Endothelial cell of umbilical vein (primary cell): ENCODE measurements at regions not wholly inside any gene's neighbourhood (a gene's known extent, or its start where the extent isn't known, plus 50 kb on each side); places are given as distances from the start of the nearest gene placed in this dataset.

Source experiments
- BruUV-seq: library from RNA; stranded (reverse); fragments of 400-500 nt; replicated peaks from 2 replicates; lab custom pipeline; 2021; lab: Mats Ljungman, UMichigan
- CTCF ChIA-PET: fragments of 300-600, 350-600 bp; sonication (Branson Sonifier 250); formaldehyde crosslinking; loops from one replicate; lab custom pipeline; 2021; ENCODE audit warnings: antibody characterized with exemption, inconsistent platforms; lab: Charles Lee
- POLR2A ChIA-PET: fragments of 300-600, 350-600 bp; sonication (Branson Sonifier 250); formaldehyde crosslinking; loops from one replicate; lab custom pipeline; 2021; ENCODE audit warnings: antibody characterized with exemption, inconsistent platforms; lab: Charles Lee
- DNase-seq: peaks from one replicate; pipeline ENCODE4 v3.0.0-alpha.2; 2011; ENCODE audit warnings: low read depth, low spot score
- FAIRE-seq: peaks from 2 replicates; lab custom pipeline; 2011; peaks lifted over from hg19 to GRCh38; lab: Jason Lieb, UNC
- H2AFZ ChIP-seq: 2 replicates; pipeline ENCODE4 v1.6.0; 2012; ENCODE audit warnings: low read depth, low read length, control low read depth, inconsistent platforms
- H3K27ac ChIP-seq: 2 replicates; pipeline ENCODE4 v1.5.1; 2011; ENCODE audit warnings: low read depth, mild to moderate bottlenecking, control low read depth, low read length, moderate library complexity; ENCODE audit not compliant: insufficient read depth
- H3K27me3 ChIP-seq, 2 experiments: 2 replicates each; pipeline versions ENCODE4 v1.6.0 to v1.6.1; 2011; ENCODE audit warnings: low read length in 2 of 2, mixed read lengths in 1 of 2; ENCODE audit not compliant: control insufficient read depth in 2 of 2, insufficient read depth in 2 of 2
- H3K36me3 ChIP-seq, 2 experiments: 2 replicates in 1 of 2; 3 replicates in 1 of 2; pipeline ENCODE4 v1.5.1; 2011; ENCODE audit warnings: low read length in 2 of 2, mild to moderate bottlenecking in 1 of 2, moderate library complexity in 1 of 2; ENCODE audit not compliant: control insufficient read depth in 2 of 2, insufficient read depth in 2 of 2; ENCODE audit errors: extremely low read depth in 1 of 2
- H3K4me1 ChIP-seq: 3 replicates; pipeline ENCODE4 v1.5.1; 2011; ENCODE audit warnings: mild to moderate bottlenecking, low read length; ENCODE audit not compliant: control insufficient read depth, insufficient read depth; ENCODE audit errors: extremely low read depth
- H3K4me2 ChIP-seq: 2 replicates; pipeline ENCODE4 v1.6.1; 2011; ENCODE audit warnings: low read length, control low read depth, mixed read lengths; ENCODE audit not compliant: insufficient read depth
- H3K4me3 ChIP-seq, 3 experiments: fragments of 200-600 bp in 1 of 3; sonication (generic), shearing (Covaris generic) in 1 of 3; replicated peaks in 1 of 3; 2 replicates each; pipeline ENCODE4 v1.5.1; 2011 to 2016; ENCODE audit warnings: control low read depth in 3 of 3, low read length in 3 of 3, mild to moderate bottlenecking in 2 of 3, inconsistent platforms in 1 of 3, low read depth in 1 of 3, moderate library complexity in 1 of 3; ENCODE audit not compliant: insufficient read depth in 1 of 3
- H3K79me2 ChIP-seq: 2 replicates; pipeline ENCODE4 v1.6.0; 2012; ENCODE audit warnings: low read length, inconsistent platforms; ENCODE audit not compliant: control insufficient read depth, insufficient read depth
- H3K9ac ChIP-seq: replicated peaks from 2 replicates; pipeline ENCODE3; 2011; ENCODE audit warnings: low read length, control low read depth; ENCODE audit not compliant: insufficient read depth; ENCODE audit errors: extremely low read depth
- H3K9me1 ChIP-seq: replicated peaks from 3 replicates; pipeline ENCODE4 v1.6.0; 2011; ENCODE audit warnings: mild to moderate bottlenecking, low read length; ENCODE audit not compliant: control insufficient read depth, insufficient read depth; ENCODE audit errors: extremely low read depth
- H3K9me3 ChIP-seq: replicated peaks from 2 replicates; pipeline ENCODE4 v1.5.1; 2012; ENCODE audit warnings: low read length, inconsistent platforms; ENCODE audit not compliant: control insufficient read depth, insufficient read depth
- H4K20me1 ChIP-seq: replicated peaks from 2 replicates; pipeline ENCODE3; 2011; ENCODE audit warnings: mild to moderate bottlenecking, low read length; ENCODE audit not compliant: control insufficient read depth, insufficient read depth; ENCODE audit errors: extremely low read depth
- EZH2 ChIP-seq: IDR thresholded peaks from 2 replicates; pipeline ENCODE4 v1.6.1; 2012; ENCODE audit warnings: borderline replicate concordance, low read depth, mild to moderate bottlenecking, moderate library complexity, low read length, inconsistent platforms; ENCODE audit not compliant: severe bottlenecking
- FOS ChIP-seq: IDR thresholded peaks from 2 replicates; pipeline ENCODE4 v1.6.1; 2011; ENCODE audit warnings: mild to moderate bottlenecking, low read length, moderate library complexity, borderline replicate concordance; ENCODE audit not compliant: insufficient read depth
- GATA2 ChIP-seq: IDR thresholded peaks from 2 replicates; pipeline ENCODE4 v1.7.0; 2011; ENCODE audit warnings: low read depth, mild to moderate bottlenecking, moderate library complexity, mixed read lengths, low read length; ENCODE audit not compliant: insufficient read length, insufficient read depth
- JUN ChIP-seq: IDR thresholded peaks from 2 replicates; pipeline ENCODE4 v1.6.1; 2011; ENCODE audit warnings: borderline replicate concordance, low read depth; ENCODE audit not compliant: insufficient read length, insufficient read depth
- MYC ChIP-seq: IDR thresholded peaks from one replicate; pipeline ENCODE4 v1.6.1; 2011; ENCODE audit warnings: mild to moderate bottlenecking, low read depth, low read length
- POLR2A ChIP-seq: IDR thresholded peaks from 2 replicates; pipeline ENCODE4 v1.6.1; 2012; ENCODE audit warnings: low read depth, mild to moderate bottlenecking, control low read depth, low read length
- POLR2AphosphoS5 ChIP-seq: IDR thresholded peaks from 2 replicates; pipeline ENCODE4 v1.6.1; 2012; ENCODE audit warnings: low read depth, mild to moderate bottlenecking, control low read depth, low read length, moderate library complexity; ENCODE audit not compliant: insufficient read depth
- dilution Hi-C: fragments of 300-500 bp; cut with MboI; formaldehyde crosslinking; loops from one replicate; pipeline ENCODE4 v1.15.0; 2019; ENCODE audit warnings: low sequenced_read_pairs; ENCODE audit not compliant: extremely low pct_ligation_motif_present
- intact Hi-C: fragments of 100-400 bp; cut with micrococcal nuclease; formaldehyde crosslinking; loops from one replicate; pipeline ENCODE4 v1.10.0; 2022
- TF ChIP-seq, protein P1 (sequence below), 2 donors: IDR thresholded peaks; 1 replicate in 1 of 2; 2 replicates in 1 of 2; pipeline ENCODE4 v1.5.1; 2011; ENCODE audit warnings: low read length in 2 of 2, mild to moderate bottlenecking in 2 of 2, moderate library complexity in 2 of 2, control low read depth in 1 of 2, inconsistent platforms in 1 of 2, low read depth in 1 of 2; ENCODE audit not compliant: insufficient read depth in 1 of 2; ENCODE audit errors: extremely low read depth in 1 of 2
- TF ChIP-seq, protein P2 (sequence below): IDR thresholded peaks from 2 replicates; pipeline ENCODE4 v1.6.1; 2011; ENCODE audit not compliant: insufficient read depth, insufficient read length

GRCh38 chr6:156336089-156336488, 441.1 kb upstream of the ARID1B start:
- Histone ChIP-seq H3K27ac (no peak overlapping the region), H3K4me2 (no peak overlapping the region), H3K4me1 (no peaks in the 10 kb centered on the region), H2AFZ (no peak overlapping the region), H3K9me1 (no peaks in the 10 kb centered on the region), H3K9ac (no peak overlapping the region), H3K36me3 (no peaks in the 10 kb centered on the region), H3K9me3 (no peaks in the 10 kb centered on the region), H3K79me2 (no peaks in the 10 kb centered on the region), H3K4me3 (no peak overlapping the region), H4K20me1 (no peaks in the 10 kb centered on the region), H3K27me3 (no peaks in the 10 kb centered on the region)
- TF ChIP-seq FOS: no peak
- TF ChIP-seq POLR2AphosphoS5: no peak
- TF ChIP-seq, protein P1, sequence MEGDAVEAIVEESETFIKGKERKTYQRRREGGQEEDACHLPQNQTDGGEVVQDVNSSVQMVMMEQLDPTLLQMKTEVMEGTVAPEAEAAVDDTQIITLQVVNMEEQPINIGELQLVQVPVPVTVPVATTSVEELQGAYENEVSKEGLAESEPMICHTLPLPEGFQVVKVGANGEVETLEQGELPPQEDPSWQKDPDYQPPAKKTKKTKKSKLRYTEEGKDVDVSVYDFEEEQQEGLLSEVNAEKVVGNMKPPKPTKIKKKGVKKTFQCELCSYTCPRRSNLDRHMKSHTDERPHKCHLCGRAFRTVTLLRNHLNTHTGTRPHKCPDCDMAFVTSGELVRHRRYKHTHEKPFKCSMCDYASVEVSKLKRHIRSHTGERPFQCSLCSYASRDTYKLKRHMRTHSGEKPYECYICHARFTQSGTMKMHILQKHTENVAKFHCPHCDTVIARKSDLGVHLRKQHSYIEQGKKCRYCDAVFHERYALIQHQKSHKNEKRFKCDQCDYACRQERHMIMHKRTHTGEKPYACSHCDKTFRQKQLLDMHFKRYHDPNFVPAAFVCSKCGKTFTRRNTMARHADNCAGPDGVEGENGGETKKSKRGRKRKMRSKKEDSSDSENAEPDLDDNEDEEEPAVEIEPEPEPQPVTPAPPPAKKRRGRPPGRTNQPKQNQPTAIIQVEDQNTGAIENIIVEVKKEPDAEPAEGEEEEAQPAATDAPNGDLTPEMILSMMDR (IDR thresholded peaks at IDR 0.05; ENCODE audit: extremely low read depth in 1 of 2, insufficient read depth in 1 of 2, low read depth in 1 of 2, low read length in 2 of 2): no peak
- no peak for TF ChIP-seq MYC
- TF ChIP-seq GATA2: no peak
- FAIRE-seq (no peak), DNase-seq (no peak)
- no TSS peak for BruUV-seq
- ChIA-PET POLR2A (no interaction called here), CTCF (interaction anchor here (1.2 to 1.4 kb wide), 2 partner anchors 75 to 267 kb away, joined by 3 to 4 read pairs; no protein-coding TSS in a partner anchor)
- intact Hi-C loops (no loop called here), dilution Hi-C loops (no loop called here)

- intact Hi-C loops: no loop called here
- H4K20me1 ChIP-seq: no peaks in the 10 kb centered on the region
- H2AFZ ChIP-seq: no peak overlapping the region
- no peaks in the 10 kb centered on the region for H3K27me3 ChIP-seq
- H3K9me1 ChIP-seq: no peaks in the 10 kb centered on the region
- no peak overlapping the region for H3K4me3 ChIP-seq
- TF ChIP-seq POLR2AphosphoS5 (no peak), POLR2A (no peak), FOS (no peak), MYC (no peak), JUN (no peak), EZH2 (no peak), GATA2 (no peak)
- TF ChIP-seq, protein P1 (IDR thresholded peaks at IDR 0.05; ENCODE audit: extremely low read depth in 1 of 2, insufficient read depth in 1 of 2, low read depth in 1 of 2, low read length in 2 of 2): no peak
- TF ChIP-seq, protein P2, sequence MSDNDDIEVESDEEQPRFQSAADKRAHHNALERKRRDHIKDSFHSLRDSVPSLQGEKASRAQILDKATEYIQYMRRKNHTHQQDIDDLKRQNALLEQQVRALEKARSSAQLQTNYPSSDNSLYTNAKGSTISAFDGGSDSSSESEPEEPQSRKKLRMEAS: no peak
- no TSS peak for BruUV-seq
- H3K9ac ChIP-seq: no peak overlapping the region
- no peaks in the 10 kb centered on the region for H3K9me3 ChIP-seq
- DNase-seq (no peak), FAIRE-seq (no peak)
- no peaks in the 10 kb centered on the region for H3K79me2 ChIP-seq
- dilution Hi-C loops: no loop called here
- no peaks in the 10 kb centered on the region for H3K4me1 ChIP-seq
- POLR2A ChIA-PET: no interaction called here
- CTCF ChIA-PET: interaction anchor here (1.4 kb wide), 1 partner anchor 266 kb away, joined by 4 read pairs; no protein-coding TSS in a partner anchor
- no peaks in the 10 kb centered on the region for H3K36me3 ChIP-seq
- H3K4me2 ChIP-seq: no peak overlapping the region
- H3K27ac ChIP-seq: no peak overlapping the region
These were observed 442.2 kb upstream of the ARID1B start for GRCh38 chr6:156334966-156335365.
